ENCODE measurements at regions not wholly inside any gene's neighbourhood (a gene's known extent, or its start where the extent isn't known, plus 50 kb on each side); places are given as distances from the start of the nearest gene placed in this dataset.

GRCh38 chr7:17244786-17245185 lies 53.7 kb upstream of the AHR start:
- TF ChIP-seq CTCF (IDR thresholded peaks at IDR 0.05) (no peak), POLR2A (IDR thresholded peaks at IDR 0.05) (no peak)

Data from breast epithelium (tissue), 3 donors.